ENCODE measurements at regions not wholly inside any gene's neighbourhood (a gene's known extent, or its start where the extent isn't known, plus 50 kb on each side); places are given as distances from the start of the nearest gene placed in this dataset.
"Not testable (repeated sequence)": the region's sequence is repeated elsewhere in the genome, so short reads cannot be mapped to it uniquely, and the experiment has no call there.

- DNase-seq (ENCODE audit: low read depth in 1 of 2, low spot score in 1 of 2): no peak
These were observed 51.1 kb upstream of the CRY1 start for GRCh38 chr12:107144441-107144840.

GRCh38 chr12:107144990-107145389, 51.6 kb upstream of the CRY1 start:
- no peak for DNase-seq (ENCODE audit: low read depth in 1 of 2, low spot score in 1 of 2)

- DNase-seq (ENCODE audit: low read depth in 1 of 2, low spot score in 1 of 2): no peak
These were observed 52.0 kb upstream of the CRY1 start for GRCh38 chr12:107145397-107145796.

GRCh38 chr12:107148107-107148506, 54.8 kb upstream of the CRY1 start:
- DNase-seq (ENCODE audit: low read depth in 1 of 2, low spot score in 1 of 2): no peak

- no peak for DNase-seq (ENCODE audit: low read depth in 1 of 2, low spot score in 1 of 2)
These were observed 59.0 kb upstream of the CRY1 start for GRCh38 chr12:107152315-107152714.

- DNase-seq (ENCODE audit: low read depth in 1 of 2, low spot score in 1 of 2): no peak
These were observed 66.1 kb upstream of the CRY1 start for GRCh38 chr12:107159384-107159900.

- no peak for DNase-seq (ENCODE audit: low read depth in 1 of 2, low spot score in 1 of 2)
These were observed 70.1 kb upstream of the CRY1 start for GRCh38 chr12:107163413-107163812.

GRCh38 chr12:107164392-107164791, 71.0 kb upstream of the CRY1 start:
- no peak for DNase-seq (ENCODE audit: low read depth in 1 of 2, low spot score in 1 of 2)

- DNase-seq (ENCODE audit: low read depth in 1 of 2, low spot score in 1 of 2): no peak
These were observed 72.2 kb upstream of the CRY1 start for GRCh38 chr12:107165581-107165980.

GRCh38 chr12:107167756-107168155, 74.4 kb upstream of the CRY1 start:
- DNase-seq (ENCODE audit: low read depth in 1 of 2, low spot score in 1 of 2): no peak

- no peak for DNase-seq (ENCODE audit: low read depth in 1 of 2, low spot score in 1 of 2)
These were observed 75.9 kb upstream of the CRY1 start for GRCh38 chr12:107169200-107169599.

GRCh38 chr12:107178776-107179175, 85.4 kb upstream of the CRY1 start:
- no peak for DNase-seq (ENCODE audit: low read depth in 1 of 2, low spot score in 1 of 2)

- DNase-seq (ENCODE audit: low read depth in 1 of 2, low spot score in 1 of 2): no peak
These were observed 86.5 kb upstream of the CRY1 start for GRCh38 chr12:107179871-107180270.

GRCh38 chr12:107180272-107180671, 86.9 kb upstream of the CRY1 start:
- no peak for DNase-seq (ENCODE audit: low read depth in 1 of 2, low spot score in 1 of 2)

- no peak for DNase-seq (ENCODE audit: low read depth in 1 of 2, low spot score in 1 of 2)
These were observed 91.1 kb upstream of the CRY1 start for GRCh38 chr12:107184359-107184930.

GRCh38 chr12:107196681-107197080, 103.3 kb upstream of the CRY1 start:
- no peak for DNase-seq (ENCODE audit: low read depth in 1 of 2, low spot score in 1 of 2)

GRCh38 chr12:107200394-107200793, 107.0 kb upstream of the CRY1 start:
- DNase-seq (ENCODE audit: low read depth in 1 of 2, low spot score in 1 of 2): no peak

- DNase-seq (ENCODE audit: low read depth in 1 of 2, low spot score in 1 of 2): no peak
These were observed 114.7 kb upstream of the CRY1 start for GRCh38 chr12:107207931-107208525.

- not testable (repeated sequence) for DNase-seq (ENCODE audit: low read depth in 1 of 2, low spot score in 1 of 2)
These were observed 116.4 kb upstream of the CRY1 start for GRCh38 chr12:107209700-107210099.

- not testable (repeated sequence) for DNase-seq (ENCODE audit: low read depth in 1 of 2, low spot score in 1 of 2)
These were observed 121.0 kb upstream of the CRY1 start for GRCh38 chr12:107214373-107214773.

- not testable (repeated sequence) for DNase-seq (ENCODE audit: low read depth in 1 of 2, low spot score in 1 of 2)
These were observed 123.1 kb upstream of the CRY1 start for GRCh38 chr12:107216411-107216810.

- DNase-seq (ENCODE audit: low read depth in 1 of 2, low spot score in 1 of 2): no peak
These were observed 126.0 kb upstream of the CRY1 start for GRCh38 chr12:107219301-107219700.

- DNase-seq (ENCODE audit: low read depth in 1 of 2, low spot score in 1 of 2): no peak
These were observed 128.6 kb upstream of the CRY1 start for GRCh38 chr12:107221913-107222312.

Measured in activated CD4-positive, alpha-beta T cell treated with anti-CD3 and anti-CD28 coated beads, Interleukin-2, amount 50 U/mL, for 24 hours (primary cell).